Stimulated activated naive CD8-positive, alpha-beta T cell treated with anti-CD3 and anti-CD28 coated beads, Interleukin-15, Interleukin-2, amounts not matched to agents 100 ng/mL and 50 ng/mL, for 24 hours (primary cell): ENCODE measurements at regions not wholly inside any gene's neighbourhood (a gene's known extent, or its start where the extent isn't known, plus 50 kb on each side); places are given as distances from the start of the nearest gene placed in this dataset.

Experiments
- H3K27ac Mint-ChIP-seq: one replicate; pipeline ENCODE4 v1.8.0; 2021; ENCODE audit warnings: mild to moderate bottlenecking, mixed read lengths
- H3K27me3 Mint-ChIP-seq: one replicate; pipeline ENCODE4 v1.8.0; 2021; ENCODE audit warnings: mixed read lengths
- H3K36me3 Mint-ChIP-seq: one replicate; pipeline ENCODE4 v1.8.0; 2021; ENCODE audit warnings: low read depth, mixed read lengths
- H3K4me1 Mint-ChIP-seq: one replicate; pipeline ENCODE4 v1.8.0; 2021; ENCODE audit warnings: low read depth, mixed read lengths
- H3K4me3 Mint-ChIP-seq: one replicate; pipeline ENCODE4 v1.8.0; 2021; ENCODE audit warnings: mild to moderate bottlenecking, mixed read lengths
- H3K9me3 Mint-ChIP-seq: one replicate; pipeline ENCODE4 v1.8.0; 2021; ENCODE audit warnings: mixed read lengths

DNA sequence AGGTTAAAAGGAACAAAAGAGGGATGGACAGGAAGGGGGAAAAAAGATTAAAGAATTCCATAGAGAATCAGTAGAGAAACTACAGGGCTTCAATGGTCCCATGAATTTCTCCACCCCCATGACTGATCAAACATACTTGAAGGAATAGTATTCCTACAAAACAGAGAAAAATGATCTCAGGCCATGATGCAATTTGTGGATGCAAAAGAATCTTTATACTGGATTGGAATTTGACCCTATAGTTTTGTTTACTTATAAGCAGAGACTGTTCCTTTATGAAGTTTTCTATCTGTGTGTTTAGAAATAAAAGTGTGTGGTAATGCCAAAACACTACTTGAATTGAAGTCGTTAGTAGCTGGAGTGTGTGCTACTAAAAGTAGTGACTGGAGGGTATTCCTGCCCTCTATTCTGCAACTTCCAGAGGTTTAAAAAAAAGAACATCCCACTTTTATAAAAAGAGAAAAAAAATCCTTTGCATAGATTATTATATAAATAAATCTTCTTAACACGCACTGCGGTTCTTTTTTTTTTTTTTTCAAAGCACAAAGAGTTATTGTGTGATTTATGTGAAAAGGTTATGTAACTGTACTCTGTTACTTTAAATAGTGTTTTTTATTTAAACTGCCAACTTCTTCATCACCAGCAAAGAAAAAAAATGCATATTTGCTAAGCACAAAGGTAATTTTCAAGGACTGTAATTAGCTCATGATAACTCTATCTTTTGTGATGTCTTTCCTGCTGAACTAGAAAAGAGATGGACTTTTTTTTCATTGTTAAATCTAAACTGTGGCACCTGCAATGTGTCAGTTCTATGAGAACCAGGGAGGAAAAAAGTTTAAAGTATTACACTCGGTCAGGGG is 214.5 kb upstream of the CITED2 start:
- Mint-ChIP-seq H3K9me3 (no peaks in the 10 kb centered on the region), H3K27me3 (peaks cover 30% of the 10 kb centered on the region), H3K36me3 (no peaks in the 10 kb centered on the region), H3K27ac (no peak overlapping the region), H3K4me3 (no peak overlapping the region), H3K4me1 (peaks cover 8% of the 10 kb centered on the region)

DNA sequence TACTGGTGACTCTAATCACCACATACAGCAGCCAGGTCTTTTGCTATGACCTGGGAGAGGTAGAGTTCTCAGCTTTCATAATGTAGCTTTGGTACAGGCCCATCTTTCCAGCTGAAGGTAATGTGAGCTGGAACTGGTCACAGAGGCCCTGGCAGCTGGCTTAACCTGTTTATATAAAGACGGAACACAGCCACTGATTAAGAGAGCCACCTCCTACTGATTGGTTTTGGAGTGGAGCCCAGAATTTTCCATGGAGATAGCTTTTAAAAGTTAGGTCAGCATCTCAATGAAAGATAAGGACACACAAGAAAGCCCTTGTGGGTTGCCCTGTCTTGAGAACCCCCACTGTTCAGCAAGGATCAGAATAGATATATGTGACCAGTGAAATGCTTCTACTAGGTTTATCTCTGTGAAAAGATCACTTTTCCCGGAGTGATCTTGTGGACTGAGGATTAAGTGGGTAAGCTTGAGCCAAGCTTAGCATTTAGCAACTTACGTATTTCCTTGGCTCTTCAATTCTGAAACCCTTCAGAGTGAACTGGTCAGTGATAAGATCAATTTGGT is 213.7 kb upstream of the CITED2 start:
- Mint-ChIP-seq H3K27me3 (peaks cover 35% of the 10 kb centered on the region), H3K27ac (no peak overlapping the region), H3K36me3 (no peaks in the 10 kb centered on the region)

DNA sequence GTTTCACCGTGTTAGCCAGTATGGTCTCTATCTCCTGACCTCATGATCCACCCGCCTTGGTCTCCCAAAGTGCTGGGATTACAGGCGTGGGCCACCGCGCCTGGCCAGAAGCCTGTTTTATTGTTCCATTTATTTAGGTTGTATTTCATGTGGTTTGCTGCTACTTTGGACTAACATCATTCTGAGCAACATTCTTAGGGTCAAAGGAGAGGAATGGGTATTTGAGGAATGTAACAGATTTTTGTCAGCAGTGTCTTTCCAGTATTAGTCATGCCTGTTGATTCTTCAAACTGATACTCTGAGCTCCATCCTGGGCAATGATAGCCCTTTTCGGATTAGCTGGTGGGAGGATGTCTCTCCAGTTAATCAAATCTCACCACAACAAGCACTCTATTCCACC is 213.0 kb upstream of the CITED2 start:
- no peak overlapping the region for H3K4me3 Mint-ChIP-seq
- H3K27ac Mint-ChIP-seq = no peak overlapping the region
- H3K36me3 Mint-ChIP-seq = no peaks in the 10 kb centered on the region
- peaks cover 8% of the 10 kb centered on the region for H3K4me1 Mint-ChIP-seq
- peaks cover 35% of the 10 kb centered on the region for H3K27me3 Mint-ChIP-seq
- no peaks in the 10 kb centered on the region for H3K9me3 Mint-ChIP-seq

More for the DNA sequence above, 213.7 kb upstream of the CITED2 start:
- H3K4me3 Mint-ChIP-seq = no peak overlapping the region
- no peaks in the 10 kb centered on the region for H3K9me3 Mint-ChIP-seq
- peaks cover 8% of the 10 kb centered on the region for H3K4me1 Mint-ChIP-seq

GRCh38 chr6:139586273-139586672 is 211.8 kb upstream of the CITED2 start:
- Mint-ChIP-seq H3K4me3 (no peak overlapping the region), H3K27me3 (peaks cover 27% of the 10 kb centered on the region), H3K36me3 (no peaks in the 10 kb centered on the region), H3K4me1 (peaks cover 7% of the 10 kb centered on the region), H3K9me3 (no peaks in the 10 kb centered on the region), H3K27ac (no peak overlapping the region)

DNA sequence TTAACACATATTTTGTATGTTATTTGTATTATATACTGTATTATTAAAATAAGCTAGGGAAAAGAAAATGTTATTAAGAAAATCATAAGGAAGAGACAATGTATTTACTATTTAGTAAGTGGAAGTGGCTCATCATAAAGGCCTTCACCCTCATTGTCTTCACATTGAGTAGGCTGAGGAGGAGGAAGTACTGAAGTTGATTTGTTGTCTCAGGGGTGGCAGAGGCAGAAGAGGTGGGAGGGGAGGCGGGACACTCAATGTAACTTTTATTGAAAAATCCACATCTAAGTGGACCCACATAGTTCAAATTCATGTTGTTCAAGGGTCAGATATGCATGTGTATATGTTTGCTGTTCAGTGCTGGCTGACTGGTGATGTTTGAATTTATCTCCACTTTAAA is 210.2 kb upstream of the CITED2 start:
- Mint-ChIP-seq H3K9me3 (no peaks in the 10 kb centered on the region), H3K27ac (no peak overlapping the region), H3K36me3 (no peaks in the 10 kb centered on the region), H3K4me3 (no peak overlapping the region), H3K4me1 (peaks cover 17% of the 10 kb centered on the region), H3K27me3 (peaks cover 19% of the 10 kb centered on the region)

GRCh38 chr6:139583420-139583819 is 209.0 kb upstream of the CITED2 start:
- Mint-ChIP-seq H3K4me3 (no peak overlapping the region), H3K4me1 (peaks cover 16% of the 10 kb centered on the region), H3K36me3 (no peaks in the 10 kb centered on the region), H3K9me3 (no peaks in the 10 kb centered on the region), H3K27me3 (peaks cover 11% of the 10 kb centered on the region), H3K27ac (no peak overlapping the region)

GRCh38 chr6:139582956-139583355 is 208.5 kb upstream of the CITED2 start:
- H3K27me3 Mint-ChIP-seq = peaks cover 10% of the 10 kb centered on the region
- no peaks in the 10 kb centered on the region for H3K36me3 Mint-ChIP-seq
- peaks cover 16% of the 10 kb centered on the region for H3K4me1 Mint-ChIP-seq
- no peak overlapping the region for H3K27ac Mint-ChIP-seq
- H3K4me3 Mint-ChIP-seq = no peak overlapping the region
- no peaks in the 10 kb centered on the region for H3K9me3 Mint-ChIP-seq

GRCh38 chr6:139581485-139581865 is 207.0 kb upstream of the CITED2 start:
- H3K27ac Mint-ChIP-seq = no peak overlapping the region
- peaks cover 16% of the 10 kb centered on the region for H3K4me1 Mint-ChIP-seq
- H3K36me3 Mint-ChIP-seq = no peaks in the 10 kb centered on the region
- peaks cover 13% of the 10 kb centered on the region for H3K27me3 Mint-ChIP-seq
- H3K9me3 Mint-ChIP-seq = no peaks in the 10 kb centered on the region
- no peak overlapping the region for H3K4me3 Mint-ChIP-seq

DNA sequence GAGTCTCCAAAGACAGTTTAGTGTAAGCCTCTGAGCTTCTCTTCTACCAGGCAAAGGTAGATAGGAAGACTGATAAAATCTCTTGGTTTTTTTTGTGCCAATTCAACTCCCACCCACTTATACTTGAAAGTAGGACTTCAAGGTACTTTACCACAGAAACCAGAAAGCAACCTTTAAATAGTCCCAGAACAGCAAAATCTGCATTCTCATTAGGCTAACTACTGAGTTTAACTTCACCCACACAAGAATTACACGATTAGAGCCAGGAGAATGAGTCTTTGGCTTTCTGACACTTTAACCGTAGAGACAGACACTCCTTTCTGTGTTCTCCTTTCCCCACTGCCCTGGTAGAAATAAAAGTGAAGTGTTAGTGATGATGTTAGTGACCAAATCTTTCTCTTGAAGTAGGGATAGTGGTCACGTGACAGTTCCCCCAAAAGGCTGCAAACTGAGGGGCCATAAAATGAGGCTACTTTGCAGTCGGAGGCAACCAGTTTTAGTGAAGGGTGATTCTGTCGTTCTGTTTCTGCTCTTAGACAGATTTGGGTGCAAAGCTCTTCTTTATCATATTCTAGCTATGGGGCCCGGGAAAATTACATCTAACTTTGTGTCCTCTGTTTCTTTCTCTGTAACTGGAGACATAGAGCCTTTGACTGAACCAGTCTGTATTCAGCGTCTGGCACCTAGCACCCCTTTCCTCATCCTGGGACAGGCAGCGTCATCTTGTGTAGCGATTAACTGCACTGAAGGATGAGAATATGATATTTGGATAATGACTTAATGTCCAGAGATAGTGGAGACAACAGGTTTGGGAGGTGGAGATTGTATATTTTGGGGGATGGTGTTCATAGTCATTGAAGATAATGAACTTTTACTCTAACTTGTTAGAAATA is 206.4 kb upstream of the CITED2 start:
- H3K4me1 Mint-ChIP-seq = peaks cover 16% of the 10 kb centered on the region
- H3K27ac Mint-ChIP-seq = no peak overlapping the region
- H3K36me3 Mint-ChIP-seq = no peaks in the 10 kb centered on the region
- no peaks in the 10 kb centered on the region for H3K9me3 Mint-ChIP-seq
- H3K4me3 Mint-ChIP-seq = peak overlapping the region; percentile 0
- peaks cover 13% of the 10 kb centered on the region for H3K27me3 Mint-ChIP-seq

GRCh38 chr6:139577763-139578604 is 203.5 kb upstream of the CITED2 start:
- H3K27me3 Mint-ChIP-seq = peaks cover 11% of the 10 kb centered on the region
- H3K36me3 Mint-ChIP-seq = no peaks in the 10 kb centered on the region
- H3K4me1 Mint-ChIP-seq = peaks cover 16% of the 10 kb centered on the region
- H3K9me3 Mint-ChIP-seq = peaks cover 4% of the 10 kb centered on the region
- H3K27ac Mint-ChIP-seq = no peak overlapping the region
- no peak overlapping the region for H3K4me3 Mint-ChIP-seq

DNA sequence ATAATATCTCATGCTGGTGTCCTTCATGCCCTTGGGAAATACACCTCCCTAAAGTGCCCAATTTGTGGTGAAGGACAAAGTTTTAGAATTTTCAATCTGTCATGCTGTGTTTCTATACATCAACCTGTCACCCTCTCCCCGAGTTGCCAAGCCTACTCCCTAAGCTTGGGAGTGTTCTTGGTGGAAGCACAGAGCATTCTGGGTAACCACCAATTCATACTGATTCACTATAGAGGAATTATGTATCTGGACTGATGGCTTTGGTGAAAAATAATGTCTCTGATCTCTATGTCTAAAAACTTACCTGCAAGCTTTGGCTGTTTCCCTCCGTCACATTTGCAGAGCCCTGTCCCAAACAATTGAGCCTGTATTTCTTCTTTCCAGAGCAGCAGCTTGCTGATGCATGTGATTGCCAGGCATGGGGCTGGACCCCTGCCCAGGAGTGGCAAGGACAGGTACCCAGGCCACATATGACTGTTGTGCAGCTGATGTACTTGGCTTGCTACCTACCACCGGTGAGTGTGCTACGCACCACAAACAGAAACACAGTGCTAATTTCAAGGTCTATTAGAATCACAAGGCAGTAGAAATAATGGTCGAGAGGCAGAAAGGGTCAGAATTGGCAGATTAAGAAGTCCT is 202.8 kb upstream of the CITED2 start:
- no peak overlapping the region for H3K4me3 Mint-ChIP-seq
- H3K4me1 Mint-ChIP-seq = peaks cover 16% of the 10 kb centered on the region
- peaks cover 4% of the 10 kb centered on the region for H3K9me3 Mint-ChIP-seq
- no peaks in the 10 kb centered on the region for H3K36me3 Mint-ChIP-seq
- no peak overlapping the region for H3K27ac Mint-ChIP-seq
- peaks cover 11% of the 10 kb centered on the region for H3K27me3 Mint-ChIP-seq

DNA sequence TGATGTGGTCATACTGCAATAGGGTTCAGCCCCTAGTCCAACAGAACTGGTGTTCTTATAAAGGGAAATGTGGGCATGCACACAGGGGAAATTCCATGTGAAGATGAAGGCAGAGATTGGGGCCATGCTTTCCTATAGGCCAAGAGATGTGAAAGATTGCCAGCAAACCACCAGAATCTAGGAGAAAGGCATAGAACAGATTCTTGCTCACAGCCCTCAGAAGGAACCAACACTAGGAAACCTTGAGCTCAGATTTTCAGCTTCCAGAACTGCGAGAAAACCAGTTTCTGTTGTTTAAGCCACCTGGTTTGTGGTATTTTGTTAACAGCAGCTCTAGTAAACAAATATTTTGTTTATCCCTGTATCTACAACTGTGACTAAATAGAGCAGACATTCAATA is 197.6 kb upstream of the CITED2 start:
- Mint-ChIP-seq H3K27me3 (peaks cover 4% of the 10 kb centered on the region), H3K4me3 (no peak overlapping the region), H3K36me3 (no peaks in the 10 kb centered on the region), H3K4me1 (peaks cover 6% of the 10 kb centered on the region), H3K9me3 (peaks cover 4% of the 10 kb centered on the region), H3K27ac (no peak overlapping the region)

DNA sequence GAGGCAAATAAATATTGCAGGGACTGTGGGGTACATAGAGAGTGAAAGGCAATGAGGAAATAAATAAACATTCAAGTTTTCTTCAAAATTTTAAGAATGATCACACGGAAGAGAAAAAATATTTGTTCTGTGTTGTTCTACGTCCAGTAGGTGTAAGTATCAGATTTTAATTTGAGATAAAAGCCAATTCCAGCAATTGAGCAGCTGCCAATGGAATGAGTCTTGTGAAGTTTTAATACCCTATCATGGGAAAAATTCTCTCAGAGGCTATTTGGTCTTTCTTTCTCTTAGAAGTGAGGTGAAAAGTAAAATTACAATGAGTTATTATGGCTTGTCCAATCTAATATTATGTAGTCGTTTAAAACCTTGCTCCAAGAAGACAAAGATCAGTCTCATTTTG is 195.7 kb upstream of the CITED2 start:
- no peaks in the 10 kb centered on the region for H3K36me3 Mint-ChIP-seq
- peaks cover 4% of the 10 kb centered on the region for H3K9me3 Mint-ChIP-seq
- peaks cover 6% of the 10 kb centered on the region for H3K4me1 Mint-ChIP-seq
- peaks cover 4% of the 10 kb centered on the region for H3K27me3 Mint-ChIP-seq
- H3K4me3 Mint-ChIP-seq = no peak overlapping the region
- H3K27ac Mint-ChIP-seq = no peak overlapping the region

DNA sequence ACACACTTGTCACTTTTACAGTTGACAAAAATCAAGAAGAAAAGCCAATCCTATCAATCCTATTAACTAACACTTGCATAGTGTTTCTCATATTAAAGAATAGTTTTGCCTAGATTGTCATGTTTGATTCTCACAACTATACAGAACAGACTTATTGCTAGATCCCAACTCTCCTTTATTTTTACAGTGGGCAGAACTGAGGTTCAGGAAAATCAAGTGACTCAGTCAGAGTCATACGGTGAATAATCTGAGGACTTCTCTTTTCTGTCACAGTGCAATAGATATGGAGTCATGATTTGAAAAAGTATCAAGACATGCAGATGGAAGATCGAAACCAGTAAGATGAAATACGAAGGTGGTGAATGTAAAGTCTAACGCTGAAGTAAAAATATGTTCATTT is 195.1 kb upstream of the CITED2 start:
- H3K4me3 Mint-ChIP-seq = no peak overlapping the region
- peaks cover 6% of the 10 kb centered on the region for H3K4me1 Mint-ChIP-seq
- no peak overlapping the region for H3K27ac Mint-ChIP-seq
- no peaks in the 10 kb centered on the region for H3K36me3 Mint-ChIP-seq
- H3K9me3 Mint-ChIP-seq = peaks cover 4% of the 10 kb centered on the region
- peaks cover 4% of the 10 kb centered on the region for H3K27me3 Mint-ChIP-seq
